ENCODE measurements at regions not wholly inside any gene's neighbourhood (a gene's known extent, or its start where the extent isn't known, plus 50 kb on each side); places are given as distances from the start of the nearest gene placed in this dataset.

DNA sequence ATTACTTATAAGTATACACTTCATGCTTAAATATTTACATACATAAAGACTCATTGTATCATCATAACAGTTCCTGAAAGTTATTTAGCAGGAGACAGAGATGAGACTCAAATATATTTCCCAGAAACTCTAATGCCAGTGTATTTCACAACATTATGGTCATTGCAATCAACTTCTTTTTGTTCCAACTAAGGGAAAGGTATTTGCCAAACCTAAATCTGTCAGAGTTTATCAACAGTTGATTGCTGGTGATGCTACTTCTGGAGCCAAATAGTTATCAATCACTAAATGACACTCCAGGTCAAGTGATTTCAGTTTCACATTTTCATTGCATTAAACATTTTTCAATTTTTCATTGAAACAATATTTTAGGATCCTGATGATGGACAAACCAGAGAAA, 72.1 kb upstream of the AVPR1A start:
- no peak for DNase-seq
- no peaks in the 10 kb centered on the region for H3K27me3 ChIP-seq (replicated peaks in 1 of 4; ENCODE audit: control extremely low read depth in 1 of 4, control insufficient read depth in 3 of 4, insufficient read depth in 4 of 4, low read length in 3 of 4)

DNA sequence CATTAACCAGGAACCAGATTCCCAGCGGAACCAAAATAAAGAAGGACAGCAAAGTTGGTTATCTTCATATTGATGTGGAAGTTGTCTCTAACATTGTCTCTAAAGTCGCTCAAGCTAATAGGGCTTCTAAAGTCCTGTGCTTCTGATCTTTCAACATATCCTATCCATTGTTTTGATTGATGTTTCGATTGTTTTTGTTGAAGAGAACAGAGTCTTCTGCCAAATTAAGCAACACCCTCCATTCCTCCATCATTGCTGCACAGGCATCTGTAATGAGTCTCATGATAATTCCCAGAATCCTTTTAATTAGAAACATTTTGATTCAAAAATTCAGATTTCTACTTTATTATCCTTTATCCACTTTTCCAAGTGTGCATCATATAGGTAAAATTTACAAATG, 71.6 kb upstream of the AVPR1A start:
- ChIA-PET POLR2A (no interaction called here), CTCF (no interaction called here)
- ATAC-seq (ENCODE audit: low read depth), result no peak
- H3K27ac ChIP-seq (ENCODE audit: low read length in 2 of 2), result no peak overlapping the region
- no peak overlapping the region for H3K9ac ChIP-seq (ENCODE audit: low read length)
- H3K4me1 ChIP-seq (ENCODE audit: control insufficient read depth in 2 of 2, insufficient read depth in 2 of 2, low read length in 2 of 2), result no peaks in the 10 kb centered on the region
- no peak overlapping the region for H3K4me3 Mint-ChIP-seq
- no peaks in the 10 kb centered on the region for H3K9me3 Mint-ChIP-seq (ENCODE audit: insufficient read depth)
- H3K9me3 ChIP-seq (ENCODE audit: control extremely low read depth in 1 of 3, control insufficient read depth in 2 of 3, insufficient read depth in 1 of 3, low read length in 2 of 3), result no peaks in the 10 kb centered on the region
- no peaks in the 10 kb centered on the region for H4K20me1 ChIP-seq (ENCODE audit: control insufficient read depth, insufficient read depth, low read length, poor library complexity, severe bottlenecking)
- no peak overlapping the region for H2AFZ ChIP-seq (ENCODE audit: insufficient read depth, low read depth, low read length, poor library complexity, severe bottlenecking)
- H3K4me1 Mint-ChIP-seq, result no peaks in the 10 kb centered on the region
- no peaks in the 10 kb centered on the region for H3K27me3 ChIP-seq (replicated peaks in 1 of 4; ENCODE audit: control extremely low read depth in 1 of 4, control insufficient read depth in 3 of 4, insufficient read depth in 4 of 4, low read length in 3 of 4)
- DNase-seq, result no peak
- H3K4me3 ChIP-seq (ENCODE audit: control extremely low read depth in 1 of 5, extremely low read depth in 1 of 5, insufficient read depth in 1 of 5, low read depth in 2 of 5, low read length in 4 of 5), result no peak overlapping the region
- H3K79me2 ChIP-seq (ENCODE audit: control insufficient read depth, insufficient read depth, low read length), result no peaks in the 10 kb centered on the region
- TF ChIP-seq EZH2 (IDR thresholded peaks at IDR 0.05; ENCODE audit: borderline replicate concordance, insufficient read depth, low read depth, low read length, poor library complexity, severe bottlenecking) (no peak), CTCF (IDR thresholded peaks at IDR 0.05) (no peak)
- H3K36me3 ChIP-seq (replicated peaks in 1 of 2; ENCODE audit: control extremely low read depth in 1 of 2, control insufficient read depth in 1 of 2, extremely low read depth in 1 of 2, insufficient read depth in 2 of 2, low read length in 1 of 2), result no peaks in the 10 kb centered on the region
- no peaks in the 10 kb centered on the region for H3K27me3 Mint-ChIP-seq
- intact Hi-C loops (cut with micrococcal nuclease), result no loop called here
- no CpG with 5 or more reads among the region's 3 CpGs for WGBS (ENCODE audit: insufficient coverage)
- no peak overlapping the region for H3K27ac Mint-ChIP-seq
- H3K4me2 ChIP-seq (replicated peaks; ENCODE audit: low read depth, low read length, poor library complexity, severe bottlenecking), result no peak overlapping the region

More for the DNA sequence above, 72.1 kb upstream of the AVPR1A start:
- Histone ChIP-seq H2AFZ (ENCODE audit: insufficient read depth, low read depth, low read length, poor library complexity, severe bottlenecking) (no peak overlapping the region), H3K4me2 (replicated peaks; ENCODE audit: low read depth, low read length, poor library complexity, severe bottlenecking) (no peak overlapping the region), H3K9ac (ENCODE audit: low read length) (no peak overlapping the region), H3K27ac (ENCODE audit: low read length in 2 of 2) (no peak overlapping the region), H3K4me3 (ENCODE audit: control extremely low read depth in 1 of 5, extremely low read depth in 1 of 5, insufficient read depth in 1 of 5, low read depth in 2 of 5, low read length in 4 of 5) (no peak overlapping the region), H3K79me2 (ENCODE audit: control insufficient read depth, insufficient read depth, low read length) (no peaks in the 10 kb centered on the region), H3K36me3 (replicated peaks in 1 of 2; ENCODE audit: control extremely low read depth in 1 of 2, control insufficient read depth in 1 of 2, extremely low read depth in 1 of 2, insufficient read depth in 2 of 2, low read length in 1 of 2) (no peaks in the 10 kb centered on the region), H3K4me1 (ENCODE audit: control insufficient read depth in 2 of 2, insufficient read depth in 2 of 2, low read length in 2 of 2) (no peaks in the 10 kb centered on the region), H3K9me3 (ENCODE audit: control extremely low read depth in 1 of 3, control insufficient read depth in 2 of 3, insufficient read depth in 1 of 3, low read length in 2 of 3) (no peaks in the 10 kb centered on the region), H4K20me1 (ENCODE audit: control insufficient read depth, insufficient read depth, low read length, poor library complexity, severe bottlenecking) (no peaks in the 10 kb centered on the region)
- Mint-ChIP-seq H3K27ac (no peak overlapping the region), H3K4me1 (no peaks in the 10 kb centered on the region), H3K4me3 (no peak overlapping the region), H3K9me3 (ENCODE audit: insufficient read depth) (no peaks in the 10 kb centered on the region), H3K27me3 (no peaks in the 10 kb centered on the region)
- intact Hi-C loops (cut with micrococcal nuclease), result no loop called here
- ChIA-PET POLR2A (no interaction called here), CTCF (no interaction called here)
- no peak for ATAC-seq (ENCODE audit: low read depth)
- TF ChIP-seq CTCF (IDR thresholded peaks at IDR 0.05) (no peak), EZH2 (IDR thresholded peaks at IDR 0.05; ENCODE audit: borderline replicate concordance, insufficient read depth, low read depth, low read length, poor library complexity, severe bottlenecking) (no peak)

Measured in B cell (primary cell).